Neural progenitor cell (in vitro differentiated cells): ENCODE measurements at regions not wholly inside any gene's neighbourhood (a gene's known extent, or its start where the extent isn't known, plus 50 kb on each side); places are given as distances from the start of the nearest gene placed in this dataset.

ENCODE experiments used
- DNase-seq: peaks from one replicate; pipeline ENCODE4 v3.0.0-alpha.2; 2016; ENCODE audit warnings: low spot score
- H2AFZ ChIP-seq: fragments of 200-600 bp; sonication (generic); replicated peaks from 2 replicates; pipeline ENCODE4 v1.6.1; 2016; ENCODE audit warnings: antibody characterized with exemption
- H3F3A ChIP-seq: fragments of 200-600 bp; sonication (generic); 2 replicates; pipeline ENCODE4 v1.6.1; 2016; ENCODE audit warnings: antibody characterized with exemption, low read depth
- H3K27ac ChIP-seq: fragments of 200-600 bp; sonication (generic); 2 replicates; pipeline ENCODE4 v1.5.1; 2016; ENCODE audit warnings: mild to moderate bottlenecking
- H3K27me3 ChIP-seq: fragments of 200-600 bp; sonication (generic); 2 replicates; pipeline ENCODE4 v1.6.1; 2016; ENCODE audit warnings: mild to moderate bottlenecking, moderate library complexity
- H3K36me3 ChIP-seq: fragments of 200-600 bp; sonication (generic); 2 replicates; pipeline ENCODE4 v1.5.1; 2016
- H3K4me1 ChIP-seq: fragments of 200-600 bp; sonication (generic); 2 replicates; pipeline ENCODE4 v1.6.1; 2016; ENCODE audit warnings: mixed run types
- H3K4me2 ChIP-seq: fragments of 200-600 bp; sonication (generic); 2 replicates; pipeline ENCODE4 v1.6.1; 2016
- H3K4me3 ChIP-seq: fragments of 200-600 bp; sonication (generic); 2 replicates; pipeline ENCODE4 v1.5.1; 2016
- H3K79me2 ChIP-seq: fragments of 200-600 bp; sonication (generic); 2 replicates; pipeline ENCODE4 v1.6.1; 2016; ENCODE audit warnings: low read depth
- H3K9ac ChIP-seq: fragments of 200-600 bp; sonication (generic); 2 replicates; pipeline ENCODE4 v1.6.1; 2016
- H3K9me3 ChIP-seq: fragments of 200-600 bp; sonication (generic); 2 replicates; pipeline ENCODE4 v1.5.1; 2016; ENCODE audit warnings: low read depth
- H4K20me1 ChIP-seq: fragments of 200-600 bp; sonication (generic); 2 replicates; pipeline ENCODE4 v1.6.1; 2016; ENCODE audit warnings: low read depth
- H3K27ac Mint-ChIP-seq: 3 replicates; pipeline ENCODE4 v1.8.0; 2021; ENCODE audit warnings: mixed read lengths
- H3K27me3 Mint-ChIP-seq: 2 replicates; pipeline ENCODE4 v1.8.0; 2022; ENCODE audit warnings: low read depth, mild to moderate bottlenecking, inconsistent platforms, moderate library complexity, mixed read lengths; ENCODE audit not compliant: insufficient read depth
- H3K36me3 Mint-ChIP-seq: 3 replicates; pipeline ENCODE4 v1.8.0; 2021; ENCODE audit warnings: mixed read lengths
- H3K4me1 Mint-ChIP-seq: 3 replicates; pipeline ENCODE4 v1.8.0; 2021; ENCODE audit warnings: mixed read lengths
- H3K4me3 Mint-ChIP-seq: 3 replicates; pipeline ENCODE4 v1.8.0; 2021; ENCODE audit warnings: mild to moderate bottlenecking, moderate library complexity, mixed read lengths
- H3K9me3 Mint-ChIP-seq: 3 replicates; pipeline ENCODE4 v1.8.0; 2020; ENCODE audit warnings: mixed read lengths
- CTCF ChIP-seq: fragments of 200-600 bp; sonication (generic); IDR thresholded peaks from 2 replicates; pipeline ENCODE4 v1.5.1; 2017; ENCODE audit warnings: antibody characterized with exemption, mild to moderate bottlenecking
- EZH2 ChIP-seq: fragments of 200-600 bp; sonication (generic); IDR thresholded peaks from 2 replicates; pipeline ENCODE4 v1.6.1; 2017; ENCODE audit warnings: antibody characterized with exemption, mild to moderate bottlenecking, moderate library complexity
- EZH2phosphoT487 ChIP-seq: fragments of 200-600 bp; sonication (generic); IDR thresholded peaks from 2 replicates; pipeline ENCODE4 v1.6.1; 2017; ENCODE audit warnings: antibody characterized with exemption

GRCh38 chr5:50922942-50923767, 256.7 kb downstream of the PARP8 start:
- TF ChIP-seq CTCF (no peak), EZH2 (no peak), EZH2phosphoT487 (no peak)
- peak overlapping the region; percentile 63 for H2AFZ ChIP-seq
- Mint-ChIP-seq H3K27ac (no peak overlapping the region), H3K4me1 (no peaks in the 10 kb centered on the region), H3K27me3 (peaks cover 2% of the 10 kb centered on the region), H3K36me3 (no peaks in the 10 kb centered on the region), H3K4me3 (no peak overlapping the region), H3K9me3 (peaks cover 2% of the 10 kb centered on the region)
- H3K36me3 ChIP-seq = no peaks in the 10 kb centered on the region
- no peaks in the 10 kb centered on the region for H3K4me1 ChIP-seq
- H3F3A ChIP-seq = no peaks in the 10 kb centered on the region
- H4K20me1 ChIP-seq = no peaks in the 10 kb centered on the region
- no peak overlapping the region for H3K4me2 ChIP-seq
- no peaks in the 10 kb centered on the region for H3K9me3 ChIP-seq
- no peaks in the 10 kb centered on the region for H3K79me2 ChIP-seq
- no peak overlapping the region for H3K27ac ChIP-seq
- no peaks in the 10 kb centered on the region for H3K27me3 ChIP-seq
- no peak overlapping the region for H3K9ac ChIP-seq
- DNase-seq = no peak
- no peak overlapping the region for H3K4me3 ChIP-seq

- H3F3A ChIP-seq = no peaks in the 10 kb centered on the region
- no peaks in the 10 kb centered on the region for H3K36me3 Mint-ChIP-seq
- H3K4me3 ChIP-seq = no peak overlapping the region
- no peaks in the 10 kb centered on the region for H3K4me1 ChIP-seq
- no peak overlapping the region for H3K4me2 ChIP-seq
- no peaks in the 10 kb centered on the region for H3K79me2 ChIP-seq
- peaks cover 2% of the 10 kb centered on the region for H3K27me3 Mint-ChIP-seq
- H3K9me3 Mint-ChIP-seq = peaks cover 2% of the 10 kb centered on the region
- no peaks in the 10 kb centered on the region for H3K27me3 ChIP-seq
- no peaks in the 10 kb centered on the region for H3K36me3 ChIP-seq
- no peak overlapping the region for H2AFZ ChIP-seq
- H3K4me1 Mint-ChIP-seq = peaks cover 2% of the 10 kb centered on the region
- no peak for TF ChIP-seq EZH2
- TF ChIP-seq CTCF = no peak
- TF ChIP-seq EZH2phosphoT487 = no peak
- H3K9ac ChIP-seq = no peak overlapping the region
- H3K4me3 Mint-ChIP-seq = no peak overlapping the region
- H3K27ac ChIP-seq = no peak overlapping the region
- no peak for DNase-seq
- no peaks in the 10 kb centered on the region for H3K9me3 ChIP-seq
- H4K20me1 ChIP-seq = no peaks in the 10 kb centered on the region
- H3K27ac Mint-ChIP-seq = no peak overlapping the region
Observed at GRCh38 chr5:50923768-50924494, 257.5 kb downstream of the PARP8 start.

- Histone ChIP-seq H3K9ac (no peak overlapping the region), H4K20me1 (no peaks in the 10 kb centered on the region), H3K27ac (no peak overlapping the region), H3K79me2 (no peaks in the 10 kb centered on the region), H3F3A (no peaks in the 10 kb centered on the region), H3K4me1 (peaks cover 11% of the 10 kb centered on the region), H3K9me3 (no peaks in the 10 kb centered on the region), H3K36me3 (no peaks in the 10 kb centered on the region), H3K27me3 (no peaks in the 10 kb centered on the region), H3K4me2 (no peak overlapping the region), H3K4me3 (no peak overlapping the region), H2AFZ (no peak overlapping the region)
- H3K9me3 Mint-ChIP-seq = no peaks in the 10 kb centered on the region
- no peak overlapping the region for H3K27ac Mint-ChIP-seq
- no peaks in the 10 kb centered on the region for H3K36me3 Mint-ChIP-seq
- peaks cover 2% of the 10 kb centered on the region for H3K27me3 Mint-ChIP-seq
- DNase-seq = no peak
- no peak overlapping the region for H3K4me3 Mint-ChIP-seq
- TF ChIP-seq EZH2phosphoT487 (no peak), EZH2 (no peak), CTCF (no peak)
- peaks cover 7% of the 10 kb centered on the region for H3K4me1 Mint-ChIP-seq
Observed at GRCh38 chr5:50927953-50928352, 261.5 kb downstream of the PARP8 start.
